Stimulated activated effector memory CD8-positive, alpha-beta T cell treated with anti-CD3 and anti-CD28 coated beads, Interleukin-12 subunit alpha, Interleukin-12 subunit beta, amount 100 ng/mL, for 72 hours (primary cell): ENCODE measurements at regions not wholly inside any gene's neighbourhood (a gene's known extent, or its start where the extent isn't known, plus 50 kb on each side); places are given as distances from the start of the nearest gene placed in this dataset.
"Not testable (repeated sequence)": the region's sequence is repeated elsewhere in the genome, so short reads cannot be mapped to it uniquely, and the experiment has no call there.

Source experiments
- ATAC-seq: fragments of 150-1000 bp; cut with Tn5 transposase; 2 replicates; pipeline ENCODE4 v1.10.0; 2021
- DNase-seq, 2 donors: peaks; one replicate each; pipeline ENCODE4 v3.0.0; 2021 to 2022; ENCODE audit warnings: low spot score in 2 of 2
- H3K27ac Mint-ChIP-seq: one replicate; pipeline ENCODE4 v1.8.0; 2022; ENCODE audit warnings: mild to moderate bottlenecking, mixed read lengths
- H3K36me3 Mint-ChIP-seq: one replicate; pipeline ENCODE4 v1.8.0; 2022; ENCODE audit warnings: mild to moderate bottlenecking, mixed read lengths
- H3K4me1 Mint-ChIP-seq: one replicate; pipeline ENCODE4 v1.8.0; 2022; ENCODE audit warnings: mixed read lengths
- H3K4me3 Mint-ChIP-seq: one replicate; pipeline ENCODE4 v1.8.0; 2022; ENCODE audit warnings: mild to moderate bottlenecking, mixed read lengths
- H3K9me3 Mint-ChIP-seq: one replicate; pipeline ENCODE4 v1.8.0; 2022; ENCODE audit warnings: mixed read lengths

GRCh38 chr6:131486608-131487007 lies 86.4 kb upstream of the ARG1 start:
- Mint-ChIP-seq H3K4me1 (no peaks in the 10 kb centered on the region), H3K27ac (no peak overlapping the region), H3K9me3 (no peaks in the 10 kb centered on the region), H3K4me3 (no peak overlapping the region), H3K36me3 (no peaks in the 10 kb centered on the region)
- DNase-seq (no peak), ATAC-seq (no peak)

GRCh38 chr6:131488780-131489179 lies 84.2 kb upstream of the ARG1 start:
- Mint-ChIP-seq H3K27ac (no peak overlapping the region), H3K9me3 (no peaks in the 10 kb centered on the region), H3K36me3 (no peaks in the 10 kb centered on the region), H3K4me1 (no peaks in the 10 kb centered on the region), H3K4me3 (no peak overlapping the region)
- ATAC-seq: no peak
- no peak for DNase-seq

GRCh38 chr6:131490441-131490840 lies 82.6 kb upstream of the ARG1 start:
- DNase-seq: no peak
- Mint-ChIP-seq H3K4me1 (no peaks in the 10 kb centered on the region), H3K9me3 (no peaks in the 10 kb centered on the region), H3K36me3 (no peaks in the 10 kb centered on the region), H3K27ac (no peak overlapping the region), H3K4me3 (no peak overlapping the region)
- no peak for ATAC-seq

GRCh38 chr6:131492932-131493573 lies 80.0 kb upstream of the ARG1 start:
- Mint-ChIP-seq H3K4me3 (no peak overlapping the region), H3K4me1 (no peaks in the 10 kb centered on the region), H3K9me3 (no peaks in the 10 kb centered on the region), H3K36me3 (no peaks in the 10 kb centered on the region), H3K27ac (no peak overlapping the region)
- ATAC-seq (no peak), DNase-seq (no peak)

- not testable (repeated sequence) for H3K4me3 Mint-ChIP-seq, DNase-seq, H3K9me3 Mint-ChIP-seq, H3K4me1 Mint-ChIP-seq, H3K36me3 Mint-ChIP-seq, H3K27ac Mint-ChIP-seq, ATAC-seq
Measured at GRCh38 chr6:131504387-131504786, 68.6 kb upstream of the ARG1 start.

- no peak overlapping the region for H3K27ac Mint-ChIP-seq
- H3K36me3 Mint-ChIP-seq: no peaks in the 10 kb centered on the region
- H3K4me1 Mint-ChIP-seq: no peaks in the 10 kb centered on the region
- H3K4me3 Mint-ChIP-seq: no peak overlapping the region
- ATAC-seq (no peak), DNase-seq (no peak)
- H3K9me3 Mint-ChIP-seq: no peaks in the 10 kb centered on the region
Measured at GRCh38 chr6:131510094-131510493, 62.9 kb upstream of the ARG1 start.

GRCh38 chr6:131510591-131510990 lies 62.4 kb upstream of the ARG1 start:
- ATAC-seq: no peak
- no peaks in the 10 kb centered on the region for H3K4me1 Mint-ChIP-seq
- no peak overlapping the region for H3K27ac Mint-ChIP-seq

GRCh38 chr6:131519670-131520436 lies 53.2 kb upstream of the ARG1 start:
- Mint-ChIP-seq H3K27ac (peak overlapping the region; percentile 36), H3K4me3 (no peak overlapping the region), H3K9me3 (no peaks in the 10 kb centered on the region), H3K36me3 (no peaks in the 10 kb centered on the region), H3K4me1 (peaks cover 16% of the 10 kb centered on the region)
- DNase-seq (peak; percentile 15 to 58), ATAC-seq (peak; percentile 89)

More at GRCh38 chr6:131510591-131510990, 62.4 kb upstream of the ARG1 start:
- Mint-ChIP-seq H3K9me3 (no peaks in the 10 kb centered on the region), H3K36me3 (no peaks in the 10 kb centered on the region), H3K4me3 (no peak overlapping the region)
- no peak for DNase-seq
